GM10266 (cell line): ENCODE measurements at regions not wholly inside any gene's neighbourhood (a gene's known extent, or its start where the extent isn't known, plus 50 kb on each side); places are given as distances from the start of the nearest gene placed in this dataset.

Source experiments
- DNase-seq: peaks from one replicate; pipeline ENCODE4 v3.0.0; 2012; ENCODE audit errors: extremely low spot score
- CTCF ChIP-seq: IDR thresholded peaks from 2 replicates; pipeline ENCODE4 v1.5.1; 2012; ENCODE audit warnings: mild to moderate bottlenecking, low read depth; ENCODE audit not compliant: control insufficient read depth, insufficient read depth; ENCODE audit errors: missing control alignments

GRCh38 chr1:192749349-192749748 lies 59.5 kb upstream of the RGS2 start:
- DNase-seq = no peak
- TF ChIP-seq CTCF = no peak

- no peak for TF ChIP-seq CTCF
- DNase-seq = no peak
Measured at GRCh38 chr1:192751260-192751659, 57.6 kb upstream of the RGS2 start.

GRCh38 chr1:192756314-192756713 lies 52.5 kb upstream of the RGS2 start:
- TF ChIP-seq CTCF = no peak
- DNase-seq = no peak

GRCh38 chr1:192756847-192757246 lies 52.0 kb upstream of the RGS2 start:
- no peak for DNase-seq

GRCh38 chr1:192758492-192758891 lies 50.3 kb upstream of the RGS2 start:
- TF ChIP-seq CTCF = no peak
- DNase-seq = no peak

More at GRCh38 chr1:192756847-192757246, 52.0 kb upstream of the RGS2 start:
- TF ChIP-seq CTCF = no peak
